ENCODE measurements at regions not wholly inside any gene's neighbourhood (a gene's known extent, or its start where the extent isn't known, plus 50 kb on each side); places are given as distances from the start of the nearest gene placed in this dataset.
"Not testable (repeated sequence)": the region's sequence is repeated elsewhere in the genome, so short reads cannot be mapped to it uniquely, and the experiment has no call there.

GRCh38 chr9:87206064-87206661, 258.9 kb upstream of the GAS1 start:
- Histone ChIP-seq H3K27me3 (peaks cover 0 to 4% (median 0%) of the 10 kb centered on the region in 9 donors), H3K9me3 (no peaks in the 10 kb centered on the region), H3K4me3 (no peak overlapping the region), H3K36me3 (no peaks in the 10 kb centered on the region), H3K4me1 (no peaks in the 10 kb centered on the region), H3K27ac (no peak overlapping the region)
- no peak for TF ChIP-seq CTCF (IDR thresholded peaks at IDR 0.05)
- TF ChIP-seq POLR2A (IDR thresholded peaks at IDR 0.05) = no peak
- ATAC-seq (no peak), DNase-seq (no peak)
- intact Hi-C loops (cut with DNase I) = no loop called here
- WGBS, 4 donors = 70 to 94% (median 85%) methylated on average over 7 of the region's 7 CpGs

GRCh38 chr9:87210658-87211057, 263.4 kb upstream of the GAS1 start:
- H3K4me3 ChIP-seq; H3K27me3 ChIP-seq; H3K27ac ChIP-seq; H3K36me3 ChIP-seq; H3K9me3 ChIP-seq; H3K4me1 ChIP-seq; DNase-seq; ATAC-seq; intact Hi-C loops (cut with DNase I): not testable (repeated sequence)
- 83 to 97% (median 92%) methylated on average over 3 of the region's 3 CpGs for WGBS, 4 donors

- intact Hi-C loops (cut with DNase I) = no loop called here
- H3K9me3 ChIP-seq = no peaks in the 10 kb centered on the region
- DNase-seq (no peak), ATAC-seq (no peak)
- no peaks in the 10 kb centered on the region for H3K4me1 ChIP-seq
- TF ChIP-seq POLR2A (IDR thresholded peaks at IDR 0.05) = no peak
- no peak for TF ChIP-seq CTCF (IDR thresholded peaks at IDR 0.05)
- no peaks in the 10 kb centered on the region for H3K36me3 ChIP-seq
- H3K27ac ChIP-seq = no peak overlapping the region
- no peaks in the 10 kb centered on the region for H3K27me3 ChIP-seq
- WGBS, 4 donors = 95 to 98% (median 97%) methylated on average over 2 of the region's 2 CpGs
- H3K4me3 ChIP-seq = no peak overlapping the region
Observed at GRCh38 chr9:87211669-87212068, 264.4 kb upstream of the GAS1 start.

- DNase-seq = no peak
- Histone ChIP-seq H3K9me3 (no peaks in the 10 kb centered on the region), H3K4me1 (no peaks in the 10 kb centered on the region), H3K4me3 (no peak overlapping the region), H3K36me3 (no peaks in the 10 kb centered on the region), H3K27ac (no peak overlapping the region), H3K27me3 (no peaks in the 10 kb centered on the region)
- no peak for ATAC-seq
- intact Hi-C loops (cut with DNase I) = no loop called here
- 85 to 93% (median 89%) methylated on average over 3 of the region's 3 CpGs for WGBS, 4 donors
- TF ChIP-seq CTCF (IDR thresholded peaks at IDR 0.05) (no peak), POLR2A (IDR thresholded peaks at IDR 0.05) (no peak)
Observed at GRCh38 chr9:87212605-87213021, 265.3 kb upstream of the GAS1 start.

GRCh38 chr9:87213948-87214347, 266.6 kb upstream of the GAS1 start:
- no peak for ATAC-seq
- TF ChIP-seq POLR2A (IDR thresholded peaks at IDR 0.05) (no peak), CTCF (IDR thresholded peaks at IDR 0.05) (no peak)
- DNase-seq = no peak
- Histone ChIP-seq H3K4me1 (no peaks in the 10 kb centered on the region), H3K9me3 (no peaks in the 10 kb centered on the region), H3K36me3 (no peaks in the 10 kb centered on the region), H3K27ac (no peak overlapping the region), H3K27me3 (no peaks in the 10 kb centered on the region), H3K4me3 (no peak overlapping the region)
- WGBS, 4 donors = 94 to 98% (median 96%) methylated on average over 4 of the region's 4 CpGs
- intact Hi-C loops (cut with DNase I) = no loop called here

Data from heart left ventricle (tissue), 16 donors.